Bronchial epithelial cell (primary cell): ENCODE measurements at regions not wholly inside any gene's neighbourhood (a gene's known extent, or its start where the extent isn't known, plus 50 kb on each side); places are given as distances from the start of the nearest gene placed in this dataset.
"Not testable (repeated sequence)": the region's sequence is repeated elsewhere in the genome, so short reads cannot be mapped to it uniquely, and the experiment has no call there.

Experiments
- DNase-seq: peaks from one replicate; pipeline ENCODE4 v3.0.0-alpha.2; 2010; ENCODE audit warnings: low read depth
- FAIRE-seq: peaks from 2 replicates; lab custom pipeline; 2011; peaks lifted over from hg19 to GRCh38; lab: Jason Lieb, UNC
- H3K27me3 ChIP-seq: 2 replicates; pipeline ENCODE4 v1.5.1; 2011; ENCODE audit warnings: low read length; ENCODE audit not compliant: control insufficient read depth, insufficient read depth
- H3K36me3 ChIP-seq: 2 replicates; pipeline ENCODE4 v1.5.1; 2011; ENCODE audit warnings: low read length; ENCODE audit not compliant: control insufficient read depth, insufficient read depth
- H3K4me3 ChIP-seq: 2 replicates; pipeline ENCODE4 v1.5.1; 2011; ENCODE audit warnings: mild to moderate bottlenecking, low read depth, low read length, control low read depth
- CTCF ChIP-seq: IDR thresholded peaks from 2 replicates; pipeline ENCODE4 v1.5.1; 2011; ENCODE audit warnings: mild to moderate bottlenecking, moderate library complexity, low read length, control low read depth, inconsistent platforms; ENCODE audit not compliant: insufficient read depth, severe bottlenecking

- no peaks in the 10 kb centered on the region for H3K36me3 ChIP-seq
- DNase-seq, result no peak
- TF ChIP-seq CTCF, result no peak
- FAIRE-seq, result no peak
- no peak overlapping the region for H3K4me3 ChIP-seq
- H3K27me3 ChIP-seq, result no peaks in the 10 kb centered on the region
These were observed 57.5 kb upstream of the SETMAR start for GRCh38 chr3:4245671-4246070.

- Histone ChIP-seq H3K27me3 (no peaks in the 10 kb centered on the region), H3K4me3 (no peak overlapping the region), H3K36me3 (no peaks in the 10 kb centered on the region)
- TF ChIP-seq CTCF, result no peak
- FAIRE-seq (no peak), DNase-seq (no peak)
These were observed 55.8 kb upstream of the SETMAR start for GRCh38 chr3:4247391-4247790.

DNA sequence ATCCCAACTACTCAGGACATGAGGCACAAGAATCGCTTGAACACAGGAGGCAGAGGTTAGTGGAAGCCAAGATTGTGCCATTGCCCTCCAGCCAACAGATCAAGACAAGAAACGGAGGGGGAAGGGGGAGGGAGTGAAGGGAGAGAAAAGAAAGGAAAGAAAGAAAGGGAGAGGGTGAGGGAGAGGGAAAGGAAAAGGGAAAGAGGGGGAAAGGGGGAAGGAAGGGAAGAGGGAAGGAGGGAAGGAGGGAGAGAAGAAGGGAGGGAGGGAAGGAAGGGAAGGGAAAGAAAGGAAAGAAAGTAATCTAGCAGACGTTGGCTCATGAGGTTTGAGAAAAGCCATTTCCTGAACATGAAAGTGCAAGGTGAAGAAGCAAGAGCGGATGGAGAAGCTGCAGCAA is 53.1 kb upstream of the SETMAR start:
- no peak for DNase-seq
- no peak for TF ChIP-seq CTCF
- no peak for FAIRE-seq
- Histone ChIP-seq H3K36me3 (no peaks in the 10 kb centered on the region), H3K4me3 (no peak overlapping the region), H3K27me3 (no peaks in the 10 kb centered on the region)

DNA sequence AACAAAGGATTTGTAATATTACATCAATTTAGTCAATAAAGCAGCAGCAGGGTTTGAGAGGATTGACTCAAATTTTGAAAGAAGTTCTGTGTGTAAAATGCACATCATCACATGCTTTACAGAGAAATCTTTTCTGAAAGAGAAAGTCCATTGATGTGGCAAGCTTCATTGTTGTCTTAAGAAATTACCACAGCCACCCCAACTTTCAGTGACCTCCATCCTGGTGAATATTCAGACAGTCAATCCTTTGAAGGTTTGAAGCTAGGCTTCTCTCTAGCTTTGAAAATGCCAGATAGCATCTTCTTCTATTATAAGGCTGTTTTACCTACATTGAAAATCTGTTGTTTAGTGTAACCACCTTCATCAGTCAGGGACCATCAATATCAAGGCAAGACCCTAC is 51.8 kb upstream of the SETMAR start:
- H3K27me3 ChIP-seq, result no peaks in the 10 kb centered on the region
- no peak overlapping the region for H3K4me3 ChIP-seq
- no peaks in the 10 kb centered on the region for H3K36me3 ChIP-seq
- TF ChIP-seq CTCF, result no peak
- FAIRE-seq (no peak), DNase-seq (no peak)

DNA sequence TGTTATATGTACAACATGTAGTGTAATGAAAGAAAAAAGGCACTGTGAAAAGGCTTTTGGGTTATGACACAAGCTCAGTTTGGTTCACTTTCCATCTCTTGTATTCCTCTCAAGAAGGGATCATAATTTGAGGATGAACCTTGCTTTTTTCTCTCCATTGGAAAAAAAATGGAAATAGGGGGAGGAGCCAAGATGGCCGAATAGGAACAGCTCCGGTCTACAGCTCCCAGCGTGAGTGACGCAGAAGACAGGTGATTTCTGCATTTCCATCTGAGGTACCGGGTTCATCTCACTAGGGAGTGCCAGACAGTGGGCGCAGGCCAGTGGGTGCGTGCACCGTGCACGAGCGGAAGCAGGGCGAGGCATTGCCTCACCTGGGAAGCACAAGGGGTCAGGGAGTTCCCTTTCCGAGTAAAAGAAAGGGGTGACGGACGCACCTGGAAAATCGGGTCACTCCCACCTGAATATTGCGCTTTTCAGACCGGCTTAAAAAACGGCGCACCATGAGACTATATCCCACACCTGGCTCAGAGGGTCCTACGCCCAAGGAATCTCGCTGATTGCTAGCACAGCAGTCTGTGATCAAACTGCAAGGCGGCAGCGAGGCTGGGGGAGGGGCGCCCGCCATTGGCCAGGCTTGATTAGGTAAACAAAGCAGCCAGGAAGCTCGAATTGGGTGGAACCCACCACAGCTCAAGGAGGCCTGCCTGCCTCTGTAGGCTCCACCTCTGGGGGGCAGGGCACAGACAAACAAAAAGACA is 49.9 kb upstream of the SETMAR start:
- DNase-seq, result not testable (repeated sequence)

More for the DNA sequence above, 49.9 kb upstream of the SETMAR start:
- not testable (repeated sequence) for H3K36me3 ChIP-seq, H3K27me3 ChIP-seq, H3K4me3 ChIP-seq, FAIRE-seq
